WTC11 (cell line): ENCODE measurements at regions not wholly inside any gene's neighbourhood (a gene's known extent, or its start where the extent isn't known, plus 50 kb on each side); places are given as distances from the start of the nearest gene placed in this dataset.
A peak's percentile ranks its signal among the peaks of the same experiment; 100 is the strongest.

Source experiments
- ATAC-seq: fragments of 200-7000 bp; cut with Tn5 transposase; 2 replicates; pipeline ENCODE4 v1.10.0; 2021; ENCODE audit warnings: mild to moderate bottlenecking, moderate library complexity
- CTCF ChIA-PET: fragments of 300-600 bp; sonication (Branson Sonifier 250); formaldehyde crosslinking; loops from one replicate; lab custom pipeline; 2021; ENCODE audit warnings: antibody characterized with exemption; lab: Charles Lee
- POLR2A ChIA-PET: fragments of 350-600 bp; sonication (Branson Sonifier 250); formaldehyde crosslinking; loops from one replicate; lab custom pipeline; 2021; ENCODE audit warnings: antibody characterized with exemption; lab: Charles Lee
- DNase-seq: peaks from one replicate; pipeline ENCODE4 v3.0.0; 2021; ENCODE audit warnings: low spot score
- H3K27ac Mint-ChIP-seq: 2 replicates; pipeline ENCODE4 v1.8.0; 2021; ENCODE audit warnings: mixed read lengths
- H3K27me3 Mint-ChIP-seq: 2 replicates; pipeline ENCODE4 v1.8.0; 2021; ENCODE audit warnings: low read depth, mild to moderate bottlenecking, moderate library complexity, mixed read lengths
- H3K36me3 Mint-ChIP-seq: 2 replicates; pipeline ENCODE4 v1.8.0; 2021; ENCODE audit warnings: mixed read lengths
- H3K4me1 Mint-ChIP-seq: 2 replicates; pipeline ENCODE4 v1.8.0; 2022; ENCODE audit warnings: mixed read lengths
- H3K4me3 Mint-ChIP-seq: 2 replicates; pipeline ENCODE4 v1.8.0; 2021; ENCODE audit warnings: mild to moderate bottlenecking, moderate library complexity, mixed read lengths
- H3K9me3 Mint-ChIP-seq: 2 replicates; pipeline ENCODE4 v1.8.0; 2021; ENCODE audit warnings: mixed read lengths
- ATF2 ChIP-seq: sonication (generic); formaldehyde crosslinking; IDR thresholded peaks from 2 replicates; pipeline ENCODE4 v1.8.1; 2022; ENCODE audit warnings: low read depth, missing genetic modification reagents, borderline replicate concordance
- CDX4 ChIP-seq: fragments of 250-450 bp; sonication (Bioruptor Pico); IDR thresholded peaks from 2 replicates; pipeline ENCODE4 v1.9.0; 2021; ENCODE audit warnings: moderate library complexity, mild to moderate bottlenecking, inconsistent platforms, borderline replicate concordance
- E2F4 ChIP-seq: sonication (generic); formaldehyde crosslinking; IDR thresholded peaks from 2 replicates; pipeline ENCODE4 v1.8.1; 2022; ENCODE audit warnings: low read depth, mild to moderate bottlenecking, moderate library complexity, missing genetic modification reagents, borderline replicate concordance
- GABPB1 ChIP-seq: sonication (generic); formaldehyde crosslinking; IDR thresholded peaks from 2 replicates; pipeline ENCODE4 v1.8.1; 2023; ENCODE audit warnings: mild to moderate bottlenecking, missing genetic modification reagents
- MXD4 ChIP-seq: fragments of 250-450 bp; sonication (Bioruptor Pico); IDR thresholded peaks from 2 replicates; pipeline ENCODE4 v1.8.0; 2021; ENCODE audit warnings: mild to moderate bottlenecking, moderate library complexity, borderline replicate concordance
- PRDM15 ChIP-seq: sonication (generic); formaldehyde crosslinking; IDR thresholded peaks from 2 replicates; pipeline ENCODE4 v1.8.0; 2022; ENCODE audit warnings: missing genetic modification reagents
- ZNF121 ChIP-seq: sonication (generic); formaldehyde crosslinking; IDR thresholded peaks from 2 replicates; pipeline ENCODE4 v1.8.0; 2023; ENCODE audit warnings: missing genetic modification reagents
- ZNF532 ChIP-seq: fragments of 250-450 bp; sonication (Bioruptor Pico); IDR thresholded peaks from 2 replicates; pipeline ENCODE4 v1.9.0; 2021; ENCODE audit warnings: mild to moderate bottlenecking, borderline replicate concordance
- TF ChIP-seq, protein P1 (sequence below): sonication (generic); formaldehyde crosslinking; IDR thresholded peaks from 2 replicates; pipeline ENCODE4 v1.8.0; 2023; ENCODE audit warnings: missing genetic modification reagents, mild to moderate bottlenecking, borderline replicate concordance
- TF ChIP-seq, protein P2 (sequence below): sonication (generic); formaldehyde crosslinking; IDR thresholded peaks from 2 replicates; pipeline ENCODE4 v1.8.1; 2022; ENCODE audit warnings: missing genetic modification reagents, borderline replicate concordance
- TF ChIP-seq, protein P3 (sequence below): fragments of 200-600 bp; IDR thresholded peaks from 2 replicates; pipeline ENCODE4 v1.8.0; 2022; ENCODE audit warnings: antibody characterized with exemption

GRCh38 chr14:31944256-31945073 is 132.6 kb upstream of the ARHGAP5 start:
- ATAC-seq (no peak), DNase-seq (no peak)
- H3K27ac Mint-ChIP-seq, result no peak overlapping the region
- H3K36me3 Mint-ChIP-seq, result no peaks in the 10 kb centered on the region
- H3K27me3 Mint-ChIP-seq, result no peaks in the 10 kb centered on the region
- H3K4me3 Mint-ChIP-seq, result no peak overlapping the region
- TF ChIP-seq GABPB1 (peak; percentile 56), CDX4 (no peak)
- TF ChIP-seq, all 79 proteins: peak for 1
- ChIA-PET POLR2A (no interaction called here), CTCF (interaction anchor here (1.5 kb wide), 1 partner anchor 10 kb away, joined by 6 read pairs; no protein-coding TSS in a partner anchor)
- Mint-ChIP-seq H3K4me1 (peaks cover 17% of the 10 kb centered on the region), H3K9me3 (no peaks in the 10 kb centered on the region)

DNA sequence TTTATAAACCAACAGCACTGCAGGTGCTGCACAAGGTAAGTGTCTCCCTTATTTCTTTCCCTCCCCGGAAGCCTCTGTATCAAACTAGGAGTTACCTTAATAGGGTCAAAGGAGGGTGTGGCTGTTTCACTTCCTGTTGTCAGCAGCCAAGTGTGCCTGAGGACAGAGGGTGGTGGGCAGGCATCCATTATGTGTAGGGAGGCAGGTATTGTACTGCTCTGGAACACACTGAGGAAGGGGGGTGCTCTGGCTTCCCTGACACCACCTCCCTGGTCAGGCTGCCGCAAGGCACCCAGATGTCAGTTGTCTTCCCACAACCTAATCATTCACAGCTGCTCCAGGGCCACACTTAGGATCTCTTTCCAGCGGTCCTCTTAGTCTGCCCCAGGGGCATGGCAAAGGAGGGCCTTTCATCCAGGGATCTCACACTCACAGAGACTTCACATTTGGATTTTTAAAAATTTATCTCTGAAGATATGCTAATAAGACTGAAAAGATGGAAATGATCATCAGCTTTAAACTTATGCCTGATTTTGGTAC is 132.0 kb upstream of the ARHGAP5 start:
- ChIA-PET CTCF (no interaction called here), POLR2A (no interaction called here)
- Mint-ChIP-seq H3K4me1 (peaks cover 20% of the 10 kb centered on the region), H3K27ac (no peak overlapping the region), H3K4me3 (no peak overlapping the region), H3K36me3 (no peaks in the 10 kb centered on the region), H3K9me3 (no peaks in the 10 kb centered on the region), H3K27me3 (no peaks in the 10 kb centered on the region)
- DNase-seq (no peak), ATAC-seq (peak; percentile 65)
- TF ChIP-seq, protein P1, sequence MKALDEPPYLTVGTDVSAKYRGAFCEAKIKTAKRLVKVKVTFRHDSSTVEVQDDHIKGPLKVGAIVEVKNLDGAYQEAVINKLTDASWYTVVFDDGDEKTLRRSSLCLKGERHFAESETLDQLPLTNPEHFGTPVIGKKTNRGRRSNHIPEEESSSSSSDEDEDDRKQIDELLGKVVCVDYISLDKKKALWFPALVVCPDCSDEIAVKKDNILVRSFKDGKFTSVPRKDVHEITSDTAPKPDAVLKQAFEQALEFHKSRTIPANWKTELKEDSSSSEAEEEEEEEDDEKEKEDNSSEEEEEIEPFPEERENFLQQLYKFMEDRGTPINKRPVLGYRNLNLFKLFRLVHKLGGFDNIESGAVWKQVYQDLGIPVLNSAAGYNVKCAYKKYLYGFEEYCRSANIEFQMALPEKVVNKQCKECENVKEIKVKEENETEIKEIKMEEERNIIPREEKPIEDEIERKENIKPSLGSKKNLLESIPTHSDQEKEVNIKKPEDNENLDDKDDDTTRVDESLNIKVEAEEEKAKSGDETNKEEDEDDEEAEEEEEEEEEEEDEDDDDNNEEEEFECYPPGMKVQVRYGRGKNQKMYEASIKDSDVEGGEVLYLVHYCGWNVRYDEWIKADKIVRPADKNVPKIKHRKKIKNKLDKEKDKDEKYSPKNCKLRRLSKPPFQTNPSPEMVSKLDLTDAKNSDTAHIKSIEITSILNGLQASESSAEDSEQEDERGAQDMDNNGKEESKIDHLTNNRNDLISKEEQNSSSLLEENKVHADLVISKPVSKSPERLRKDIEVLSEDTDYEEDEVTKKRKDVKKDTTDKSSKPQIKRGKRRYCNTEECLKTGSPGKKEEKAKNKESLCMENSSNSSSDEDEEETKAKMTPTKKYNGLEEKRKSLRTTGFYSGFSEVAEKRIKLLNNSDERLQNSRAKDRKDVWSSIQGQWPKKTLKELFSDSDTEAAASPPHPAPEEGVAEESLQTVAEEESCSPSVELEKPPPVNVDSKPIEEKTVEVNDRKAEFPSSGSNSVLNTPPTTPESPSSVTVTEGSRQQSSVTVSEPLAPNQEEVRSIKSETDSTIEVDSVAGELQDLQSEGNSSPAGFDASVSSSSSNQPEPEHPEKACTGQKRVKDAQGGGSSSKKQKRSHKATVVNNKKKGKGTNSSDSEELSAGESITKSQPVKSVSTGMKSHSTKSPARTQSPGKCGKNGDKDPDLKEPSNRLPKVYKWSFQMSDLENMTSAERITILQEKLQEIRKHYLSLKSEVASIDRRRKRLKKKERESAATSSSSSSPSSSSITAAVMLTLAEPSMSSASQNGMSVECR (CRISPR knock-in tag), result no peak
- TF ChIP-seq E2F4 (CRISPR knock-in tag), result no peak
- TF ChIP-seq ATF2 (CRISPR knock-in tag), result no peak
- TF ChIP-seq PRDM15 (CRISPR knock-in tag), result no peak
- no peak for TF ChIP-seq ZNF121 (CRISPR knock-in tag)
- no peak for TF ChIP-seq ZNF532
- no peak for TF ChIP-seq MXD4 (CRISPR knock-in tag)
- TF ChIP-seq, protein P2, sequence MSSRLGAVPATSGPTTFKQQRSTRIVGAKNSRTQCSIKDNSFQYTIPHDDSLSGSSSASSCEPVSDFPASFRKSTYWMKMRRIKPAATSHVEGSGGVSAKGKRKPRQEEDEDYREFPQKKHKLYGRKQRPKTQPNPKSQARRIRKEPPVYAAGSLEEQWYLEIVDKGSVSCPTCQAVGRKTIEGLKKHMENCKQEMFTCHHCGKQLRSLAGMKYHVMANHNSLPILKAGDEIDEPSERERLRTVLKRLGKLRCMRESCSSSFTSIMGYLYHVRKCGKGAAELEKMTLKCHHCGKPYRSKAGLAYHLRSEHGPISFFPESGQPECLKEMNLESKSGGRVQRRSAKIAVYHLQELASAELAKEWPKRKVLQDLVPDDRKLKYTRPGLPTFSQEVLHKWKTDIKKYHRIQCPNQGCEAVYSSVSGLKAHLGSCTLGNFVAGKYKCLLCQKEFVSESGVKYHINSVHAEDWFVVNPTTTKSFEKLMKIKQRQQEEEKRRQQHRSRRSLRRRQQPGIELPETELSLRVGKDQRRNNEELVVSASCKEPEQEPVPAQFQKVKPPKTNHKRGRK (CRISPR knock-in tag), result no peak
- no peak for TF ChIP-seq GABPB1
- TF ChIP-seq, protein P3, sequence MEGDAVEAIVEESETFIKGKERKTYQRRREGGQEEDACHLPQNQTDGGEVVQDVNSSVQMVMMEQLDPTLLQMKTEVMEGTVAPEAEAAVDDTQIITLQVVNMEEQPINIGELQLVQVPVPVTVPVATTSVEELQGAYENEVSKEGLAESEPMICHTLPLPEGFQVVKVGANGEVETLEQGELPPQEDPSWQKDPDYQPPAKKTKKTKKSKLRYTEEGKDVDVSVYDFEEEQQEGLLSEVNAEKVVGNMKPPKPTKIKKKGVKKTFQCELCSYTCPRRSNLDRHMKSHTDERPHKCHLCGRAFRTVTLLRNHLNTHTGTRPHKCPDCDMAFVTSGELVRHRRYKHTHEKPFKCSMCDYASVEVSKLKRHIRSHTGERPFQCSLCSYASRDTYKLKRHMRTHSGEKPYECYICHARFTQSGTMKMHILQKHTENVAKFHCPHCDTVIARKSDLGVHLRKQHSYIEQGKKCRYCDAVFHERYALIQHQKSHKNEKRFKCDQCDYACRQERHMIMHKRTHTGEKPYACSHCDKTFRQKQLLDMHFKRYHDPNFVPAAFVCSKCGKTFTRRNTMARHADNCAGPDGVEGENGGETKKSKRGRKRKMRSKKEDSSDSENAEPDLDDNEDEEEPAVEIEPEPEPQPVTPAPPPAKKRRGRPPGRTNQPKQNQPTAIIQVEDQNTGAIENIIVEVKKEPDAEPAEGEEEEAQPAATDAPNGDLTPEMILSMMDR, result no peak
